Trophoblast cell (in vitro differentiated cells and primary cell): ENCODE measurements at regions not wholly inside any gene's neighbourhood (a gene's known extent, or its start where the extent isn't known, plus 50 kb on each side); places are given as distances from the start of the nearest gene placed in this dataset.

Experiments used
- DNase-seq, 2 donors: peaks; one replicate each; pipeline ENCODE4 v3.0.0-alpha.2; 2016
- H2AFZ ChIP-seq: 2 replicates; pipeline ENCODE4 v1.6.1; 2013; ENCODE audit warnings: low read length, moderate library complexity, mild to moderate bottlenecking; ENCODE audit not compliant: insufficient read depth, poor library complexity
- H2AK5ac ChIP-seq: 2 replicates; pipeline ENCODE4 v1.6.1; 2013; ENCODE audit warnings: mild to moderate bottlenecking, low read length
- H2BK120ac ChIP-seq: 2 replicates; pipeline ENCODE4 v1.6.1; 2013; ENCODE audit warnings: low read length, mild to moderate bottlenecking, moderate library complexity; ENCODE audit not compliant: insufficient read depth, poor library complexity
- H2BK12ac ChIP-seq: 2 replicates; pipeline ENCODE4 v1.6.1; 2013; ENCODE audit warnings: mild to moderate bottlenecking, low read length, moderate library complexity
- H2BK5ac ChIP-seq: 2 replicates; pipeline ENCODE4 v1.6.1; 2013; ENCODE audit warnings: low read length, low read depth, moderate library complexity, mild to moderate bottlenecking; ENCODE audit not compliant: poor library complexity
- H3K14ac ChIP-seq: 2 replicates; pipeline ENCODE4 v1.6.1; 2013; ENCODE audit warnings: mild to moderate bottlenecking, low read length
- H3K18ac ChIP-seq: 2 replicates; pipeline ENCODE4 v1.6.1; 2013; ENCODE audit warnings: mild to moderate bottlenecking, low read length
- H3K23ac ChIP-seq: 2 replicates; pipeline ENCODE4 v1.6.1; 2013; ENCODE audit warnings: low read length
- H3K27ac ChIP-seq: 2 replicates; pipeline ENCODE4 v1.5.1; 2013; ENCODE audit warnings: low read depth, mild to moderate bottlenecking, inconsistent platforms, low read length, moderate library complexity
- H3K27me3 ChIP-seq: 2 replicates; pipeline ENCODE4 v1.6.1; 2013; ENCODE audit warnings: inconsistent platforms, mild to moderate bottlenecking, low read length, moderate library complexity; ENCODE audit not compliant: insufficient read depth
- H3K36me3 ChIP-seq, 2 experiments: 1 replicate in 1 of 2; 2 replicates in 1 of 2; pipeline ENCODE4 v1.6.1; 2013; ENCODE audit warnings: low read length in 2 of 2, mild to moderate bottlenecking in 2 of 2, moderate library complexity in 1 of 2; ENCODE audit not compliant: insufficient read depth in 2 of 2, control insufficient read depth in 1 of 2
- H3K4ac ChIP-seq: 2 replicates; pipeline ENCODE4 v1.6.1; 2013; ENCODE audit warnings: low read depth, mild to moderate bottlenecking, low read length, moderate library complexity
- H3K4me1 ChIP-seq, 2 experiments: 1 replicate in 1 of 2; 2 replicates in 1 of 2; pipeline ENCODE4 v1.6.1; 2013; ENCODE audit warnings: low read length in 2 of 2, mild to moderate bottlenecking in 2 of 2, moderate library complexity in 1 of 2; ENCODE audit not compliant: insufficient read depth in 2 of 2, control insufficient read depth in 1 of 2
- H3K4me2 ChIP-seq: 2 replicates; pipeline ENCODE4 v1.6.1; 2013; ENCODE audit warnings: inconsistent platforms, mild to moderate bottlenecking, low read length, moderate library complexity
- H3K4me3 ChIP-seq: 2 replicates; pipeline ENCODE4 v1.5.1; 2013; ENCODE audit warnings: mild to moderate bottlenecking, low read depth, low read length, inconsistent platforms
- H3K79me1 ChIP-seq: one replicate; pipeline ENCODE4 v1.6.1; 2013; ENCODE audit warnings: low read length
- H3K79me2 ChIP-seq: 2 replicates; pipeline ENCODE4 v1.6.1; 2013; ENCODE audit warnings: low read length, mild to moderate bottlenecking; ENCODE audit not compliant: control insufficient read depth, insufficient read depth, poor library complexity
- H3K9ac ChIP-seq: 2 replicates; pipeline ENCODE4 v1.6.1; 2013; ENCODE audit warnings: mild to moderate bottlenecking, low read length
- H3K9me3 ChIP-seq: 2 replicates; pipeline ENCODE4 v1.6.1; 2013; ENCODE audit warnings: low read depth, mild to moderate bottlenecking, control low read depth, inconsistent platforms, low read length; ENCODE audit not compliant: insufficient read depth
- H4K12ac ChIP-seq: 2 replicates; pipeline ENCODE4 v1.6.1; 2013; ENCODE audit warnings: low read depth, mild to moderate bottlenecking, low read length, moderate library complexity
- H4K8ac ChIP-seq: 2 replicates; pipeline ENCODE4 v1.6.1; 2013; ENCODE audit warnings: low read depth, mild to moderate bottlenecking, low read length, moderate library complexity
- H4K91ac ChIP-seq: one replicate; pipeline ENCODE4 v1.6.1; 2013; ENCODE audit warnings: low read depth, mild to moderate bottlenecking, low read length, moderate library complexity
- WGBS: extraction: QIAGEN DNeasy Blood & Tissue Kit; methylation state at CpG from one replicate; pipeline ENCODE4 v1.1.7; 2013; ENCODE audit warnings: missing lambda C conversion rate; ENCODE audit not compliant: insufficient read length, insufficient coverage; ENCODE audit errors: extremely low coverage; 5-methylcytosine and 5-hydroxymethylcytosine counted together

DNA sequence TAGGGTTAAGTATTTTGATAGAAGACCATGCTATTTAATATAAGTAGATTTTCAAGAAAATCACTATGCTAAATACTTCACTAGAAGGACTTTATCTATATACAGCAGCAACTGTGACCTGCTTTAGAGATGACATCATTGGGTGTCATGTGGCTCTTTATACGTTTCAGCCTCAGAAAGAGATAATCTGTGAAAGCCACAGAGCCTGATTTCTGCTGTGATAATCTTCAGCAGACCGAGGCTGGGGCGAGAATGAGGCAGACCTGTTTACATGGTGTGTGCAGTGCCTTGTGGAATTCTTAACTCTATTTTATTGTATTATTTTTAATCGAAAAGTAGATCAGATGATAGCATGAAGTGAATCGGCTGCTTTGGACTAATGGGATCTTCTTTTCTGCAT is 471.2 kb downstream of the MFSD1 start:
- no peak overlapping the region for H3K4me2 ChIP-seq
- no peak overlapping the region for H2AK5ac ChIP-seq
- H2BK120ac ChIP-seq, result no peak overlapping the region
- H4K12ac ChIP-seq, result no peak overlapping the region
- H3K27me3 ChIP-seq, result no peaks in the 10 kb centered on the region
- no peaks in the 10 kb centered on the region for H3K79me1 ChIP-seq
- no peak overlapping the region for H2BK5ac ChIP-seq
- no peak overlapping the region for H3K4ac ChIP-seq
- H3K4me1 ChIP-seq, result no peaks in the 10 kb centered on the region
- no peak overlapping the region for H3K23ac ChIP-seq
- DNase-seq, result peak; percentile 2 to 43
- H2BK12ac ChIP-seq, result no peak overlapping the region
- H3K36me3 ChIP-seq, result no peaks in the 10 kb centered on the region
- no peak overlapping the region for H2AFZ ChIP-seq
- no peak overlapping the region for H4K91ac ChIP-seq
- H3K9me3 ChIP-seq, result no peaks in the 10 kb centered on the region
- no peak overlapping the region for H3K9ac ChIP-seq
- no peaks in the 10 kb centered on the region for H3K79me2 ChIP-seq
- no peak overlapping the region for H3K27ac ChIP-seq
- H4K8ac ChIP-seq, result no peak overlapping the region
- H3K14ac ChIP-seq, result no peak overlapping the region
- no peak overlapping the region for H3K18ac ChIP-seq
- no CpG with 5 or more reads among the region's 5 CpGs for WGBS
- H3K4me3 ChIP-seq, result no peak overlapping the region

DNA sequence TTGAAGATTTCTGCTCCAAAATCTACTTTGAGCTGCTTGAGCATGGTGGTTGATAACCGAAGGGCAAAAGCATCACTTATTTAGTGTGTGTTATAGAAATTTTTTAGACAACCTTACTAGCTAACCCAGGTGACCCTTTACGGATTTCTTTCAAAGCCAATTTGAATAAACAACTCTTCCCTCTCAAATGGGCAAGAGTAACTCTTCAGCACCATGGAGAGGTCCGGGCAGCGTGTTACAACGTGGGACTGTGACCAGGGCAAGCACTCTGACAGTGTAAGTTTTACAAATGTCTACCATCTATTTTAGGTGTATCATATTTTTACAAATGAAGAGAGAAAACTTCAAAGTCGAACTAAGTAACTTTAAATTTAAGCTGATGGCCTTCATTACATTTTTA is 471.8 kb downstream of the MFSD1 start:
- DNase-seq, result peak; percentile 23 to 69
- Histone ChIP-seq H3K27me3 (no peaks in the 10 kb centered on the region), H3K79me2 (no peaks in the 10 kb centered on the region), H3K9ac (no peak overlapping the region), H4K91ac (no peak overlapping the region), H2BK5ac (no peak overlapping the region), H3K79me1 (no peaks in the 10 kb centered on the region), H3K9me3 (no peaks in the 10 kb centered on the region), H3K4ac (no peak overlapping the region), H4K12ac (no peak overlapping the region), H3K4me1 (no peaks in the 10 kb centered on the region), H4K8ac (no peak overlapping the region), H3K18ac (no peak overlapping the region), H2AFZ (no peak overlapping the region), H3K14ac (no peak overlapping the region), H2AK5ac (no peak overlapping the region), H2BK12ac (no peak overlapping the region), H3K27ac (no peak overlapping the region), H3K36me3 (no peaks in the 10 kb centered on the region), H3K4me3 (no peak overlapping the region), H3K4me2 (no peak overlapping the region), H3K23ac (no peak overlapping the region), H2BK120ac (no peak overlapping the region)
- WGBS, result no CpG with 5 or more reads among the region's 6 CpGs

DNA sequence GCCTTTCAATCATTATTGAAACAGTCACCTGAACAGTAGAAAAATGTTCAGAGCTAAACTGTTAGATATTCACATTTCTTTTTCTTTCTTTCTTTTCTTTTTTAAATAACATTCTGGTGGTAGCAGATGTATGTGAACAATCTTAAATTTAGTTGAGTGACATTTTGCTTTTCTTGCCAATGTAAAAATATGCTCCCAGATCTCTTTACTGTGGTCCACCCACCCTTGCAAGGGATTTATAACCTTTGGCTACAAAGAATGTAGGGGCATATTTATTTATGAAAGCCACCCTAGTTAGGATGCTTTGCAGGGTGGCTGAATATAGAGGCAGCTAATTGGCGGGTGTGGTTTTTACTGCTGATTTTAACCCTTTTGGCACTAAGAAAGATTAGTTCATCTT is 473.9 kb downstream of the MFSD1 start:
- Histone ChIP-seq H3K27me3 (no peaks in the 10 kb centered on the region), H3K4me2 (no peak overlapping the region), H3K79me2 (no peaks in the 10 kb centered on the region), H3K14ac (no peak overlapping the region), H3K79me1 (no peaks in the 10 kb centered on the region), H2BK5ac (no peak overlapping the region), H3K27ac (no peak overlapping the region), H3K4me3 (no peak overlapping the region), H3K4me1 (no peaks in the 10 kb centered on the region), H3K9ac (no peak overlapping the region), H3K23ac (no peak overlapping the region), H3K18ac (no peak overlapping the region), H2BK12ac (no peak overlapping the region), H2AFZ (no peak overlapping the region), H2BK120ac (no peak overlapping the region), H3K9me3 (no peaks in the 10 kb centered on the region), H3K4ac (no peak overlapping the region), H3K36me3 (no peaks in the 10 kb centered on the region), H4K8ac (no peak overlapping the region), H4K12ac (no peak overlapping the region), H2AK5ac (no peak overlapping the region), H4K91ac (no peak overlapping the region)
- no CpG with 5 or more reads among the region's 1 CpG for WGBS
- DNase-seq, result no peak

DNA sequence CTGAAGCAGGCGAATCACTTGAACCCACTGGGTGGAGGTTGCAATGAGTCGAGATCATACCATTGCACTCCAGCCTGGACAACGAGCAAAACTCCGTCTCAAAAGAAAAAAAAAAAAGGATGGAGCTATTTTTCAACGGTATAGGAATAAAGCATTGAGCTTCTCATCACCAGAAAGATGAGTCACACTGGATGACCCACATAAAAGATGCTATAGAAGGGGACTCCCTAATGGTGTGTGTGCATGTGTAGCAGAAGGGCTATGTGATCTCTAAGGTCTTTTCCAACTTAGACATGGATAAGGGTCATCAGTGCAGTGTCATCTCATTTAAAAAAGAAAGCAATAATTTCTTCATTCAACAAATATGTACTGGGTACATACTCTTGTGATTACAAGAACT is 476.0 kb downstream of the MFSD1 start:
- no peaks in the 10 kb centered on the region for H3K9me3 ChIP-seq
- H3K4me1 ChIP-seq, result no peaks in the 10 kb centered on the region
- H3K4me2 ChIP-seq, result no peak overlapping the region
- H2AK5ac ChIP-seq, result no peak overlapping the region
- no peak overlapping the region for H4K12ac ChIP-seq
- H3K23ac ChIP-seq, result no peak overlapping the region
- H3K27me3 ChIP-seq, result no peaks in the 10 kb centered on the region
- H2AFZ ChIP-seq, result no peak overlapping the region
- H3K18ac ChIP-seq, result no peak overlapping the region
- H3K14ac ChIP-seq, result no peak overlapping the region
- H3K79me1 ChIP-seq, result no peaks in the 10 kb centered on the region
- no peak overlapping the region for H4K91ac ChIP-seq
- no peak overlapping the region for H3K27ac ChIP-seq
- no peaks in the 10 kb centered on the region for H3K79me2 ChIP-seq
- no peak for DNase-seq
- H3K36me3 ChIP-seq, result no peaks in the 10 kb centered on the region
- no peak overlapping the region for H2BK12ac ChIP-seq
- H2BK5ac ChIP-seq, result no peak overlapping the region
- H3K4me3 ChIP-seq, result no peak overlapping the region
- no peak overlapping the region for H3K9ac ChIP-seq
- H2BK120ac ChIP-seq, result no peak overlapping the region
- no CpG with 5 or more reads among the region's 5 CpGs for WGBS
- no peak overlapping the region for H4K8ac ChIP-seq
- no peak overlapping the region for H3K4ac ChIP-seq
